ENCODE measurements at regions not wholly inside any gene's neighbourhood (a gene's known extent, or its start where the extent isn't known, plus 50 kb on each side); places are given as distances from the start of the nearest gene placed in this dataset.
"Not testable (repeated sequence)": the region's sequence is repeated elsewhere in the genome, so short reads cannot be mapped to it uniquely, and the experiment has no call there.

DNA sequence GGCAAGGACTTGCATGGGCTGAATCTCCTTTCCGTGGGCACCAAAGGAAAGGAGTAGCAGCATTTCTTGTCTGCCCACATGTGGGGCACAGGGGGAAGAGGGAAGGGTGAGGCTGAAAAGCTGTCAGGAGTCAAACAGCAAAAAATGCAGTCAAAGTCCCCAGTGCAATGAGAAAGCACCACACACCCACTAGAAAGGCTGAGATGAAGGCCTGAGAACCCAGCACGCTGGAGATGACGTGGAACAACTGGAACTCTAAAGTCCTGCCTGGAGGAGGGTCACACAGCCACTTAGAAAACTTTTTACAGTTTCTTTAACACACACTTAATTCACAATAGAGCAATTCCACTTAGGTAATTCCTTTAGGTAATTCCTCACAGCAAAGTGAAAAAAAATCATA lies 94.6 kb upstream of the IGFBPL1 start:
- no peaks in the 10 kb centered on the region for H3K4me1 Mint-ChIP-seq (ENCODE audit: low read depth, unreplicated experiment)
- no peaks in the 10 kb centered on the region for H3K27me3 Mint-ChIP-seq (ENCODE audit: unreplicated experiment)
- no peak for DNase-seq
- TF ChIP-seq, protein P1, sequence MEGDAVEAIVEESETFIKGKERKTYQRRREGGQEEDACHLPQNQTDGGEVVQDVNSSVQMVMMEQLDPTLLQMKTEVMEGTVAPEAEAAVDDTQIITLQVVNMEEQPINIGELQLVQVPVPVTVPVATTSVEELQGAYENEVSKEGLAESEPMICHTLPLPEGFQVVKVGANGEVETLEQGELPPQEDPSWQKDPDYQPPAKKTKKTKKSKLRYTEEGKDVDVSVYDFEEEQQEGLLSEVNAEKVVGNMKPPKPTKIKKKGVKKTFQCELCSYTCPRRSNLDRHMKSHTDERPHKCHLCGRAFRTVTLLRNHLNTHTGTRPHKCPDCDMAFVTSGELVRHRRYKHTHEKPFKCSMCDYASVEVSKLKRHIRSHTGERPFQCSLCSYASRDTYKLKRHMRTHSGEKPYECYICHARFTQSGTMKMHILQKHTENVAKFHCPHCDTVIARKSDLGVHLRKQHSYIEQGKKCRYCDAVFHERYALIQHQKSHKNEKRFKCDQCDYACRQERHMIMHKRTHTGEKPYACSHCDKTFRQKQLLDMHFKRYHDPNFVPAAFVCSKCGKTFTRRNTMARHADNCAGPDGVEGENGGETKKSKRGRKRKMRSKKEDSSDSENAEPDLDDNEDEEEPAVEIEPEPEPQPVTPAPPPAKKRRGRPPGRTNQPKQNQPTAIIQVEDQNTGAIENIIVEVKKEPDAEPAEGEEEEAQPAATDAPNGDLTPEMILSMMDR (IDR thresholded peaks at IDR 0.05; ENCODE audit: unreplicated experiment), result no peak
- H3K27ac Mint-ChIP-seq (ENCODE audit: unreplicated experiment), result no peak overlapping the region
- H3K4me3 Mint-ChIP-seq (ENCODE audit: low read depth, unreplicated experiment), result no peak overlapping the region
- intact Hi-C loops (cut with micrococcal nuclease; ENCODE audit: unreplicated experiment), result no loop called here
- no TSS peak for BruUV-seq (replicated peaks)
- CTCF ChIA-PET, result no interaction called here
- no peaks in the 10 kb centered on the region for H3K36me3 Mint-ChIP-seq (ENCODE audit: insufficient read depth, unreplicated experiment)
- no peaks in the 10 kb centered on the region for H3K9me3 Mint-ChIP-seq (ENCODE audit: low read depth, unreplicated experiment)

DNA sequence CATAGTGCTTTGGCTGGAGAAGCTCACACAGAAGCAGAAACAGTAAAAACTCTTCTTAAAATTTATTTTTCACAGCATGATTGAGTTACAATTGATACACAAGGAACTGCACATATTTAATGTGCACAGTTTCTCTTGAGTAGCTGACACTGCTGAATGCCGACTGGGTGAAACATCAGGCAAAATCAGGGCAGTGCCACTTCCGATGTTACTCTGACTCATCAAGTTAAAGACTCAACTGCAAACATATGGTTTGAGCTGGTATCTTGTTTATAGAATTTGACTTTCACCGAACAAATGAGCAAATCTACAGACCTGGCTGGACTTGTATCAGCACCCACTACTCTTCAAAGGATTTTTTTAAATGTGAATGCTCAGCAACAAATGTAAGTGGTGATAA lies 92.0 kb upstream of the IGFBPL1 start:
- CTCF ChIA-PET; intact Hi-C loops (cut with micrococcal nuclease; ENCODE audit: unreplicated experiment); BruUV-seq (replicated peaks); H3K9me3 Mint-ChIP-seq (ENCODE audit: low read depth, unreplicated experiment); H3K4me1 Mint-ChIP-seq (ENCODE audit: low read depth, unreplicated experiment); H3K36me3 Mint-ChIP-seq (ENCODE audit: insufficient read depth, unreplicated experiment); H3K27ac Mint-ChIP-seq (ENCODE audit: unreplicated experiment); H3K4me3 Mint-ChIP-seq (ENCODE audit: low read depth, unreplicated experiment); H3K27me3 Mint-ChIP-seq (ENCODE audit: unreplicated experiment): not testable (repeated sequence)
- DNase-seq, result peak; percentile 1

DNA sequence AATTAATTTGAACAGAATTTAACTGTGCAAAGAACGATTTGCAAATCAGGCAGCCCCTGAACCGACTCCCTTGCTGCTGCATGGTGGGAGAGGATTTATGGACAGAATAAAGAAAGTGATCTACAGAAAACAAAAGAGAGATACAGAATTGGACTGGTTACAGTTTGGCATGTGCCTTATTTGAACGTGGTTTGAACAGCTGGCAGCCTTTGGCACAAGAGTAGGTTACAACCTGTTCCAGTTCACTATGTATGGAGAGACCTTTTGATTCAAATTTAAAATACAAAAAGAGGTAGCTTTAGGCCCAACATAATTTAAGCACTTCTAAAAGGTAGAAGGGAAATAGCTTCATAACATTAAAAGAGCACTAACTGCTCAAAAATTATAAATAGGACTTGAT lies 90.8 kb upstream of the IGFBPL1 start:
- H3K36me3 Mint-ChIP-seq (ENCODE audit: insufficient read depth, unreplicated experiment); H3K27ac Mint-ChIP-seq (ENCODE audit: unreplicated experiment); H3K9me3 Mint-ChIP-seq (ENCODE audit: low read depth, unreplicated experiment); BruUV-seq (replicated peaks); intact Hi-C loops (cut with micrococcal nuclease; ENCODE audit: unreplicated experiment); DNase-seq; H3K4me3 Mint-ChIP-seq (ENCODE audit: low read depth, unreplicated experiment); CTCF ChIA-PET; H3K4me1 Mint-ChIP-seq (ENCODE audit: low read depth, unreplicated experiment); H3K27me3 Mint-ChIP-seq (ENCODE audit: unreplicated experiment): not testable (repeated sequence)

DNA sequence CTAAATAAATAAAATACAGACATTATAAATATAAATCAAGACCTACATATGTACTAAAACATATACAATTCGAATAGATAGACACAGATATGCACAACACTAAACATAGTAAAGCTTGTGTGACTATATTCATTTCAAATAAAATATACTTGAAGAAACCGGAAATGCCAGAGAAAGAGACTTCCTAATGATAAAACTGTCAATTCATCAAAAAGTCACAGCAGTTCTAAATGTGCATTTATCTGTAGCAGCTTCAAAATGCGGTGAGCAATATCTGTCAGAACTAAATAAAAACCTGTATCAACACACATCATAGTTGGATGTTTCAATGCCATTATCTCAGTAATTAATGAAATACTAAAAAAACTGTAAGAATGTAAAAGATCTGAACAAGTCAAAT lies 86.1 kb upstream of the IGFBPL1 start:
- CTCF ChIA-PET; DNase-seq; H3K36me3 Mint-ChIP-seq (ENCODE audit: insufficient read depth, unreplicated experiment); H3K27me3 Mint-ChIP-seq (ENCODE audit: unreplicated experiment); BruUV-seq (replicated peaks); H3K4me1 Mint-ChIP-seq (ENCODE audit: low read depth, unreplicated experiment); H3K9me3 Mint-ChIP-seq (ENCODE audit: low read depth, unreplicated experiment); H3K4me3 Mint-ChIP-seq (ENCODE audit: low read depth, unreplicated experiment); H3K27ac Mint-ChIP-seq (ENCODE audit: unreplicated experiment); intact Hi-C loops (cut with micrococcal nuclease; ENCODE audit: unreplicated experiment): not testable (repeated sequence)

DNA sequence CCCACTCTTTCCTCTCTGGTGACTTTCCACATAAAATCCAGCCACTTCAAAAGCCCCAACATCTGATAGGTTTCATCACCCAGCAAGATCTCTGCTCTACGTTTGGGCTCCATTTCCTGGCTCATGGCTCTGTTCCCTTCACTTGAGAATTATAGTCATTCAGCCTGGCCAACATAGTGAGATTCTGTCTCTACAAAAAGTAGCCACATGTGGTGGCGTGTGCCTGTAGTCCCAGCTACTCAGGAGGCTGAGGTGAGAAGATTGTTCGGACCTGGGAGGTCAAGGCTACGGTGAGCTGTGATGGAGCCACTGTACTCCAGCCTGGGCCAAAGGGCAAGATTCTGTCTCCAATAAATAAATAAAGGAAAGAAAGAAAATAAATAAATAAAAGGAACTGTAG lies 83.3 kb upstream of the IGFBPL1 start:
- H3K36me3 Mint-ChIP-seq (ENCODE audit: insufficient read depth, unreplicated experiment), result no peaks in the 10 kb centered on the region
- CTCF ChIA-PET, result no interaction called here
- BruUV-seq (replicated peaks), result no TSS peak

DNA sequence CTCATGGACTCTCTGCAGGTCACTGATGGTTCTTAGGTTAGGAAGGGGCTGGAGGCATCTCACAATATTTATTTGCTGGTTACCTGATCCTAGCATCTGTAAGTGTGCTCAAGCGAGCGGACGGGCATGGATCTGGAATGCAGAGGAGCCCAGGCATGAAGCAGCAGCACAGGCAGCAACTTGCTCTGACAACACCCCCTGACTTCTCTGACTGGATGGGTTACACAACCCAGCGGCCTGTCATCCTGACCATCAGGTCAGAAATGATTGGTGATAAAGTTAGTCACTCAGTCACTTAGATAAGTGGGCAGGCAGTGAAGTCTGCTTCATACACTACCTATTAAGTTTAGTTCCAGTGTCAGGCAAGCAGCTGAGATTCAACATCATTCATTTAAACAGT lies 75.9 kb upstream of the IGFBPL1 start:
- H3K27ac Mint-ChIP-seq (ENCODE audit: unreplicated experiment); DNase-seq; H3K27me3 Mint-ChIP-seq (ENCODE audit: unreplicated experiment); CTCF ChIA-PET; H3K9me3 Mint-ChIP-seq (ENCODE audit: low read depth, unreplicated experiment); BruUV-seq (replicated peaks); H3K4me1 Mint-ChIP-seq (ENCODE audit: low read depth, unreplicated experiment); H3K4me3 Mint-ChIP-seq (ENCODE audit: low read depth, unreplicated experiment); intact Hi-C loops (cut with micrococcal nuclease; ENCODE audit: unreplicated experiment); H3K36me3 Mint-ChIP-seq (ENCODE audit: insufficient read depth, unreplicated experiment): not testable (repeated sequence)

More for the DNA sequence above, 83.3 kb upstream of the IGFBPL1 start:
- Mint-ChIP-seq H3K9me3 (ENCODE audit: low read depth, unreplicated experiment) (no peaks in the 10 kb centered on the region), H3K27ac (ENCODE audit: unreplicated experiment) (no peak overlapping the region), H3K4me3 (ENCODE audit: low read depth, unreplicated experiment) (no peak overlapping the region), H3K27me3 (ENCODE audit: unreplicated experiment) (no peaks in the 10 kb centered on the region), H3K4me1 (ENCODE audit: low read depth, unreplicated experiment) (no peaks in the 10 kb centered on the region)
- no peak for DNase-seq
- TF ChIP-seq, protein P1 (IDR thresholded peaks at IDR 0.05; ENCODE audit: unreplicated experiment), result no peak
- intact Hi-C loops (cut with micrococcal nuclease; ENCODE audit: unreplicated experiment), result no loop called here

DNA sequence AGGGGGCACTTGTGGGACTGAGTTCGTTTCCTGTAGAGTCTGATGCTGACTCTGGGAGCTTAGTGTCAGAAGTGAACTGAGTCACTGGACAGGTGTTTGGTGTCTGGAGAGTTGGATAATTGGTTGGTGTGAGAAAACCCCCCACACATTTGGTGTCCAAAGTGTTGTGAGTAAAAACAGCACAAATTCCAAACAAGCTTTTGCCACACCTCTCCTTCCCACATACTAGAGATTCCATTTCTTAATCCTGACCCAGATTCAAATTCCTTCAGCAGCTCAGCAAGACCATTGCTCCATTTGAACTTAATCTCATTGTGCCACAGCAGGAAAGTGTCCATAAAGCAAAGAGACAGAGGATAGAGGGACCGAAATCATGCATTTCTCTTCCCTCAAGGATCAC lies 74.3 kb upstream of the IGFBPL1 start:
- H3K27me3 Mint-ChIP-seq (ENCODE audit: unreplicated experiment); CTCF ChIA-PET; H3K27ac Mint-ChIP-seq (ENCODE audit: unreplicated experiment); DNase-seq; intact Hi-C loops (cut with micrococcal nuclease; ENCODE audit: unreplicated experiment); H3K4me1 Mint-ChIP-seq (ENCODE audit: low read depth, unreplicated experiment); H3K9me3 Mint-ChIP-seq (ENCODE audit: low read depth, unreplicated experiment); H3K36me3 Mint-ChIP-seq (ENCODE audit: insufficient read depth, unreplicated experiment); BruUV-seq (replicated peaks); H3K4me3 Mint-ChIP-seq (ENCODE audit: low read depth, unreplicated experiment): not testable (repeated sequence)

Data from Calu3 (cell line).